Neural crest cell (in vitro differentiated cells): ENCODE measurements at regions not wholly inside any gene's neighbourhood (a gene's known extent, or its start where the extent isn't known, plus 50 kb on each side); places are given as distances from the start of the nearest gene placed in this dataset.

Experiments used
- DNase-seq: peaks from one replicate; pipeline ENCODE4 v3.0.0; 2021; ENCODE audit warnings: low read depth, mixed read lengths, low spot score
- H3K27ac Mint-ChIP-seq: one replicate; pipeline ENCODE4 v1.8.0; 2021; ENCODE audit warnings: mild to moderate bottlenecking, mixed read lengths; ENCODE audit not compliant: unreplicated experiment
- H3K27me3 Mint-ChIP-seq: 2 replicates; pipeline ENCODE4 v1.8.0; 2021; ENCODE audit warnings: low read depth, mild to moderate bottlenecking, mixed read lengths
- H3K36me3 Mint-ChIP-seq: 2 replicates; pipeline ENCODE4 v1.8.0; 2021; ENCODE audit warnings: low read depth, mild to moderate bottlenecking, mixed read lengths
- H3K4me1 Mint-ChIP-seq: 2 replicates; pipeline ENCODE4 v1.8.0; 2021; ENCODE audit warnings: mixed read lengths
- H3K4me3 Mint-ChIP-seq: one replicate; pipeline ENCODE4 v1.8.0; 2021; ENCODE audit warnings: mild to moderate bottlenecking, mixed read lengths
- H3K9me3 Mint-ChIP-seq: 2 replicates; pipeline ENCODE4 v1.8.0; 2021; ENCODE audit warnings: mixed read lengths
- CTCF ChIP-seq: fragments of 200-600 bp; sonication (generic); conservative IDR thresholded peaks from 2 replicates; pipeline ENCODE4 v1.5.0; 2021; ENCODE audit warnings: antibody characterized with exemption, mild to moderate bottlenecking

DNA sequence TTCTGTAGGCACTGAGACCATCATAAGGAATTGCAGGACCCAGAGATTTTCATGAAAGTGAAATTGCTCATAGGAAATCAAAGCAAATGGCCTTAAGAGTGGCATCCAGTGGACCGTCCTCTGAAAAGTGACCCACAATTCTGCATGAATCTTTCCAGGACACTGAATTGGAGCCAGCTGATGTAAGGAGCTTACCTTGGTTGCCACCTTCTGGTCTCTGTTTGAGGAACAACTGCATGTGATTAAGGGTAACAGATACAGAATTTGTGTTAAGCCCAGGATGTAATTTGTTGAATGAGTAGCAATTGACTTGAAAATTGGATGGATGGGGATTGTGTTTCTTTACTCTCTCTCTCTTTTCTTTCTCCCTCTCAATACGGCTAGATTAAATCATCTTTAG is 49.9 kb upstream of the GAS1 start:
- H3K27me3 Mint-ChIP-seq = no peaks in the 10 kb centered on the region
- no peak for DNase-seq
- H3K4me1 Mint-ChIP-seq = no peaks in the 10 kb centered on the region
- no peaks in the 10 kb centered on the region for H3K9me3 Mint-ChIP-seq
- no peaks in the 10 kb centered on the region for H3K36me3 Mint-ChIP-seq
- no peak overlapping the region for H3K27ac Mint-ChIP-seq
- TF ChIP-seq CTCF = peak; percentile 47
- no peak overlapping the region for H3K4me3 Mint-ChIP-seq

GRCh38 chr9:86997951-86998350 is 50.6 kb upstream of the GAS1 start:
- H3K9me3 Mint-ChIP-seq = peaks cover 5% of the 10 kb centered on the region
- no peak for TF ChIP-seq CTCF
- no peak overlapping the region for H3K4me3 Mint-ChIP-seq
- no peak overlapping the region for H3K27ac Mint-ChIP-seq
- H3K27me3 Mint-ChIP-seq = no peaks in the 10 kb centered on the region
- no peak for DNase-seq
- no peaks in the 10 kb centered on the region for H3K4me1 Mint-ChIP-seq
- peaks cover 5% of the 10 kb centered on the region for H3K36me3 Mint-ChIP-seq

GRCh38 chr9:87002517-87002916 is 55.2 kb upstream of the GAS1 start:
- H3K4me3 Mint-ChIP-seq = no peak overlapping the region
- H3K4me1 Mint-ChIP-seq = peaks cover 6% of the 10 kb centered on the region
- H3K27me3 Mint-ChIP-seq = no peaks in the 10 kb centered on the region
- H3K27ac Mint-ChIP-seq = no peak overlapping the region
- no peak for TF ChIP-seq CTCF
- peaks cover 9% of the 10 kb centered on the region for H3K36me3 Mint-ChIP-seq
- H3K9me3 Mint-ChIP-seq = peaks cover 8% of the 10 kb centered on the region
- DNase-seq = no peak

DNA sequence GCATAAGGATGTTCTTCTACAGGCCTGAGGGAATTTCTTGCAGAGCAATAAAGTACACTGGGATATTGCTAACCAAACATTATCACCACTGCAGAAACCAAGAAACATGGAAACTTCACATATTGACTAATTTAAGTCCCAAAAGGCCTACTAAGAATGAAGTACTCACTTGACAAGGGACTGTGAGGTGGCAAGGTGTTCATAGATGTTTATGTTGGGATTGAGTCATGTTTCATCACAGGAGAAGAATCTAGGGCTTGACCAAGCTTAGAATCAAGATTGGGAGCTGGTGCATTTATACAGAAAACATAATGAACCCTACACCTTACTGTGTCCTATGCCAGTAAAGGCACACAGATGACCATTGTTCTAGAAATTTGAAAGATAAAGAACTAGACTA is 56.7 kb upstream of the GAS1 start:
- Mint-ChIP-seq H3K4me1 (peaks cover 17% of the 10 kb centered on the region), H3K9me3 (peaks cover 8% of the 10 kb centered on the region), H3K27me3 (no peaks in the 10 kb centered on the region), H3K4me3 (no peak overlapping the region), H3K27ac (no peak overlapping the region), H3K36me3 (peaks cover 9% of the 10 kb centered on the region)
- no peak for DNase-seq
- TF ChIP-seq CTCF = no peak

DNA sequence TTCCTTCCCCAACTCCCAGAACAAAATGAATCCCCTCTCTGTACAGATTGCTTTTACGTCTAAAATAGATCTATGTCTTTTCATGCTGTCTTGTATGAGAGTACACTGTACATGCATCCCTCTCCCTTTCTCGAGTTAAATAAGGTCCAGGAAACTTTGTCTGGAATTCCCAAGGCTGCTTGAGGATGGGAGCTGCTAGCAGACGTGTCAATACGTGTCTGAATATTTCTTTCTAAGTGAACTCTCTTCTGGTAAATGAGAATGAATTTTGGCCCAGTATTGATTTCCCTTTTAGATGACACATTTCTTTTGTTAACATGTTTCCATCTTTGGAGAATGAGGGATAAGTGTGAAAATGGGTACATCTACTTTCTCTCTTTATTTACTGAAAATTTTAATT is 59.6 kb upstream of the GAS1 start:
- H3K9me3 Mint-ChIP-seq = peaks cover 8% of the 10 kb centered on the region
- no peak overlapping the region for H3K4me3 Mint-ChIP-seq
- DNase-seq = no peak
- H3K36me3 Mint-ChIP-seq = peaks cover 9% of the 10 kb centered on the region
- H3K4me1 Mint-ChIP-seq = peaks cover 17% of the 10 kb centered on the region
- no peak overlapping the region for H3K27ac Mint-ChIP-seq
- H3K27me3 Mint-ChIP-seq = no peaks in the 10 kb centered on the region
- TF ChIP-seq CTCF = no peak
